OCI-LY1 (cell line): ENCODE measurements at regions not wholly inside any gene's neighbourhood (a gene's known extent, or its start where the extent isn't known, plus 50 kb on each side); places are given as distances from the start of the nearest gene placed in this dataset.

Source experiments
- CTCF ChIP-seq: fragments of 200-600 bp; sonication (generic), shearing (Covaris generic); IDR thresholded peaks from 2 replicates; pipeline ENCODE4 v1.5.1; 2017; ENCODE audit warnings: mild to moderate bottlenecking, antibody characterized with exemption, low read length, moderate library complexity, mixed read lengths
- EZH2 ChIP-seq: fragments of 200-600 bp; sonication (generic), shearing (Covaris generic); IDR thresholded peaks from 2 replicates; pipeline ENCODE4 v1.8.0; 2017; ENCODE audit warnings: borderline replicate concordance, mixed run types, mild to moderate bottlenecking, antibody characterized with exemption, low read length, moderate library complexity, mixed read lengths

- TF ChIP-seq CTCF: no peak
- no peak for TF ChIP-seq EZH2
Measured at GRCh38 chr3:6172871-6173642, 687.9 kb upstream of the GRM7 start.
